ENCODE measurements at regions not wholly inside any gene's neighbourhood (a gene's known extent, or its start where the extent isn't known, plus 50 kb on each side); places are given as distances from the start of the nearest gene placed in this dataset.

- DNase-seq (ENCODE audit: low spot score): no peak
Observed at GRCh38 chr13:71082631-71083030, 784.4 kb downstream of the DACH1 start.

GRCh38 chr13:71079638-71080037, 787.4 kb downstream of the DACH1 start:
- no peak for DNase-seq (ENCODE audit: low spot score)

GRCh38 chr13:71068041-71068440, 799.0 kb downstream of the DACH1 start:
- no peak for DNase-seq (ENCODE audit: low spot score)

DNA sequence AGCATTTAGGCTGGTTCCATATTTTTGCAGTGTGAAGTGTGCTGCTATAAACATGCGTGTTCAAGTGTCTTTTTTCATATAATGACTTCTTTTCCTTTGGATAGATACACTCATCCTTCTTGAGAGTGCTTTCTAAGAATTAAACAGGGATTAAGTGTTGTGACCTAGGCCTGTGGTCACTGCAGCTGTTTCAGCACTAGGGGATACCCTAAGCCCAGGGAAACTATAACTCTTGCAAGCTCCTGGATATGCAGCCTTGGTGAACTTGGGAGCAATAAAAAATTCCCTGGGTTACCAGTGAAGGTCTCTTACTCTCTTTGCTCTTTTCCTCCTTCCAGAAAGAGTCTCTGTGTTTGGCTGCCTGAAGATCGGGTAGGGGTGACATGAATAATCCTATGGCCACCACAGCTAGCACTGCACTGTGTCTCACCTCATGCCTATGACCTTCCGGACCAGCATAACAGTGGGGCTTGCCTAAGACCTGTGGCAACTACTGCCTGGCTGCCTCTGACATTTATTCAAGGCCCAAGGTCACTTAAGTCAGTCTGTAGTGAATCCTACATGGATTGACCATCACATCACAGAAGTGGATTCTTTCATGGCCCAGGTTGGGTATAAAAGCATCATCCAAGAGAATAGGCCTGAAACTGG, 799.7 kb downstream of the DACH1 start:
- DNase-seq (ENCODE audit: low spot score): no peak

DNA sequence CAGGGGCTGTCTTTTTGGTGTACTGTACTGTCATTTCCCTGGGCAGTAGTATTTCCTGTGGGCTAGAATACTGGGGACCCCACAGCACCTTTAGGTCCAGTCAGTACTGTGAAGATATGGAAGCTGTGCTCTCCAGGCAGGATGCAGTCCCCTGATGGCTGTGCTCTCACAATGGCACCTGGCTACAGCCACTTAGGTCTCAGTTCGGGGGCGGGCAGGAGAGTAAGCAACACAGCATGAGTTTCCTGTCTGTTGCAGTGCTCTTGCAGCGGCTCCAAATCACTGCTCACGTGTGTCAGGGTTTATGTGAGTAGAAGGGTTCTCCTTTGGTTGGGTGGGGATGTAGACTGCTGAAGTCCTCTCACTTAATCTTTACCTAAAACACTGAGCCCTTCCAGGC, 810.4 kb downstream of the DACH1 start:
- DNase-seq (ENCODE audit: low spot score): no peak

GRCh38 chr13:71055644-71056043, 811.4 kb downstream of the DACH1 start:
- no peak for DNase-seq (ENCODE audit: low spot score)

DNA sequence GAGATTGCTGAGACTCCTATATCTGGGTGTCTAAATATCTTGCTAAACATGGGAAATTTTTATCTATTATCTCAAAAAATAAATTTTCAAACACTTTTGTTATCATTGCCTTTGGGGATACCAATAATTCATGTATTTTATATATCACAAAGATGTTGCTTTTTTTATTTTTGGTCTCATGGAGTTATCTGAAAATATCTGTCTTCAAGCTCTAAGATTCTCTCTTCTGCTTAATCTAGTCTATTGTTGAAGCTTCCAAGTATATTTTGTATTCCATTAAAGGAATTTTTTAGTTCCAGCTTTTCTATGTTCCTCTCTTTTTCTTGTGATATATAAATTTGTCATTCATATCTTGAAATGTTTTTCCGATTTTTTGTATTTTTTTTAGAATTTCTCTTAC, 812.0 kb downstream of the DACH1 start:
- DNase-seq (ENCODE audit: low spot score): no peak

DNA sequence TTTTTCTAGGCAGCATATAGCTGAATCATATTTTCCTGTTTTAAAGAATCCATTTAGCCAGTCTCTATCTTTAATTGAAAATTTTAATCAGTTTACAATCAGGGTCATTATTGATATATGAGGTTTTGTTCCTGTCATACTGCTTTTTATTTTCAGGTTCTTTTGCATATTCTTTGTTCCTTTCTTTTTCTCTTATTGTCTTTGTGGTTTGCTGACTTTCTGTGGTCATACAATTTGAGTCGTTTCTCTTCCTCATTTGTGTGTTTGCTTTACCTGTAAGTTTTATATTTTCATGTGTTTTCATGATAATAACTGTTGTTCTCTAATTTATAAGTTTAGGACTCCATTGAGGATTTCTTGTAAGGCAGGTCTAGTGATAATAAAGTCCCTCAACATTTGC, 812.6 kb downstream of the DACH1 start:
- DNase-seq (ENCODE audit: low spot score): no peak

- no peak for DNase-seq (ENCODE audit: low spot score)
Observed at GRCh38 chr13:71051573-71051972, 815.4 kb downstream of the DACH1 start.

DNA sequence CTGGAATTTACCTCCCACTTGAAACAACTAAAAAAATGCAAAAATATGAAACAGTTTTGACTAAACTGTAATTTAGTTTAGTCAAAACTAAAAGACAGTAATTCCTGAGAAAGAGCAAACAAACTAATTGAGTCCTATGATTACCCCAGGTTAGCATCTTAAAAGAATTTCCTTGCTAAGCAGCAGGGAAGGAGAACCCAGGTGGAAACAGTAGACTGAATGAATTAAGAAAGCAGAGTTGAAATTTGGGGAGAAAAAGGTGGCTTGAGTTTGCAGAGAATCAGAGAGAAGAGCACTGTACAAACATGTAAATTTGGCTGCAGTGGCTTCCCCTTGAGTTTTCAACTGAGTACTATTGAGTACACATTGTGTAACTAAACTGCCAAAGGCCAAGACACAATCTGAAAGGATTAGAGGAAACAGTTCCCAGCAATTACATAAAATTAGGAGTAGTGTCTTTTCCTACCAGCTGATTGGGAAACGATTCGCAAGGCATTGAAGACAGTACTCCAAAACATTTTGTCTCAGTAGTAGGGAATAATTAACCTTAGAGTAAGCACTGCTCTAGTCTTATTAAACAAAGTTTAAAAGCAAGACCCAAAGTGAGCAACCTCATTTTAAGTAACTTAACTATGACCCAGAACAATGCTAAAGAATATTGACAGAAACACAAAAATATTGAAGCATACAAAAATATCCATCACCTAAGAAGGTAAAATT, 820.5 kb downstream of the DACH1 start:
- DNase-seq (ENCODE audit: low spot score): no peak

DNA sequence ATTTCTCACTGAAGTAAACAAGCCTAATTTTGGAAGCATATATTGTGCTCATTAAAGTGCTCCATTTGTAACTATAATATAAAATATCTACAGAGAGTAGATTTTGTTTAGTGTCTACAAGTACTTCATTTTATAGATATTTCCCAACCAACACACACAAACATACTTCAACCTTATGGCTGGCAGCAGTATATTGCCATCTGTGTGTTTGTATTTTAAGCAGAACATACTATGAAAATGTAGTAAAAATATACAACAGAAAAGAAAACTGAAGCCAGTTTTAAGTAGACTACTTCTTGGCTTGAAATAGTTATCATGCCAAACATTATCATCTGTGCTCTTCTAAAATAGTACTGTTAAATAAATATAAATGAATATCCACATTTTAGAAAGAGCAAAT, 821.9 kb downstream of the DACH1 start:
- no peak for DNase-seq (ENCODE audit: low spot score)

GRCh38 chr13:71039440-71039839, 827.6 kb downstream of the DACH1 start:
- no peak for DNase-seq (ENCODE audit: low spot score)

GRCh38 chr13:71034018-71034417, 833.0 kb downstream of the DACH1 start:
- no peak for DNase-seq (ENCODE audit: low spot score)

DNA sequence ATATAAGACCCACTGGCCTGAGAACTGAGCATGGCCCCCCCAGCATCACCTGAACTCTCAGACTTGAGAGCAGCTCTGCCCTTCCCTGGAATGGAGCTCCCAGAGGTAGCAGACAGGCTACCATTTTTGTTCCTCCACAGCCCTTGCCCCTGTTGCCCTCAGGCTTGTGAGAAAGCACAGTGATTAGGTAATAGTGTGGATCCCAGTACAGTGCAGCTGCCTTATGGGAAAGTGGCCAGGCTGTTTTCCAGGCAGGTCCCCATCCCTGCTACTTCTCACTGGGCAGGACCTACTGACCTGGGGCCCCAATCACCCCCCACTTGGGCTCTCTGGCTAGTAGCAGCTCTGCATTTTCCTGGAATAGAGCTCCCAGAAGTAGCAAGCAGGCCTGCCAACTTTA, 834.0 kb downstream of the DACH1 start:
- DNase-seq (ENCODE audit: low spot score): no peak

DNA sequence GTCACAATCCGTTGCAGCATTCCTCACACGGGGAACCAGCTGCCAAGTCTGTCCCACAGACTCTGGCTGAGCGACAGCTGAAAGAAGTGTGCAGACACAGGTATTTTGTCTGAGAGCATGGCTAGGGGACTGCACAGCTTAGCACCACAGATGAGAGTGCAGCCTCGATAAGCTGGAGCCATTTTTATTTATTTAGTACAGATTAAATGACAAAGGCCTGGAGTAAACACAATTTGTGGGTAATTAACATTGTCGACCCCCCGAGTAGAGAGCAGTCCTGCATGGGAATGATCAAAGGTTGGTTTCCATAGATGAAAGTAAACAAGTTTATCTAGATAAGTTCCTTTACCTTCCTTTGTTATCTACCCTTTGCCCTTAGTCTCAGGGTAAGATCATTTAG, 836.2 kb downstream of the DACH1 start:
- no peak for DNase-seq (ENCODE audit: low spot score)

DNA sequence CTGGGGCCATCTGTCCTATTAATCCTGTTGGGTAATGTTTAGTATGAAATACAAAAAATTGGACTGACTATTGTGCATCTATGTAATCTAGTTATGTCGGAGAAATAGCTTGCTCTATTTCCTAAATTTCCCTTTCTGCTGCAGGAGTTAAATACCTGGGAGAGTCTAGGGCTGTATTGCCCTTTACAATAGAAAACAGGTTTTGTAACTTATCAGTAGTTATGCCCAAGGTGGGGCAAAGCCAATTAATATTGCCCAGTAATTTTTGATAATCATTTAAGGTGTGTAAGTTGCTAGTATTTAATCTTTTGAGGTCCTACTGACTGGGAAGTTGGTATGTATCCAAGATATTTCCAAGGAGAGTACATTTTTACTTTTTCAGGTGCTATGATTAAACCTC, 838.1 kb downstream of the DACH1 start:
- no peak for DNase-seq (ENCODE audit: low spot score)

GRCh38 chr13:71021825-71022422, 845.1 kb downstream of the DACH1 start:
- no peak for DNase-seq (ENCODE audit: low spot score)

DNA sequence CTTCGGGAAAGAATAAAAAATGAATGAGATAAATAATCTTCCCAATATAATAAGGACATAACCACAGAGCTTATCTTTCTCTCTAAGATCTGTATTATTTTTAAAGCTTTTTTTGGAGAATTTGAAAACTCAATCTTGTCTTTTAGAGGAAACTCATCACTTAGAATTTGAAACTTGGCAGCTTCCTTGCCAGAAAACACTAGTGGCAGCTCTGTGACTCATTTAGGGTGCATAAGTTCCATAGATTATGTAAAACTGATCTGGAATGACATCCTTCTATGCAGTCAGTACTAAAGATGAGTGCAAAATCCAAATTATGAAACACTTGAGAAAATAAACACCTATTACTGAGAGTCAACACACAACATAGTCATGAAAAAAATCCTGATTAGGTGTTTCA, 848.0 kb downstream of the DACH1 start:
- DNase-seq (ENCODE audit: low spot score): no peak

GRCh38 chr13:71018544-71018943, 848.5 kb downstream of the DACH1 start:
- DNase-seq (ENCODE audit: low spot score): no peak

DNA sequence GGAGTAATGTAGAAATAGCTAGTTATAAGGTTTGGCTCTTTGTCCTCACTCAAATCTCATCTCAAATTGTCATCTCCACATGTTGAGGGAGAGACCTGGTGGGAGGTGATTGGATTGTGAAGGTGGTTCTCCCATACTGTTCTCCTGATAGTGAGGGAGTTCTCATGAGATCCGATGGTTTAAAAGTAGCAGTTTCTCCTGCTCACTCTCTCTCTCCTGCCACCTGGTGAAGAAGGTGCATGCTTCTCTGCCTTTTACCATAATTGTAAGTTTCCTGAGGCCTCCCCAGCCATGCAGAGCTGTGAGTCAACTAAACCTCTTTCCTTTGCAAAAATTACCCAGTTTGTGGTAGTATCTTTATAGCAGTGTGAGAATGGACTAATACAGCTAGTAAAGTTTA, 849.4 kb downstream of the DACH1 start:
- no peak for DNase-seq (ENCODE audit: low spot score)

DNA sequence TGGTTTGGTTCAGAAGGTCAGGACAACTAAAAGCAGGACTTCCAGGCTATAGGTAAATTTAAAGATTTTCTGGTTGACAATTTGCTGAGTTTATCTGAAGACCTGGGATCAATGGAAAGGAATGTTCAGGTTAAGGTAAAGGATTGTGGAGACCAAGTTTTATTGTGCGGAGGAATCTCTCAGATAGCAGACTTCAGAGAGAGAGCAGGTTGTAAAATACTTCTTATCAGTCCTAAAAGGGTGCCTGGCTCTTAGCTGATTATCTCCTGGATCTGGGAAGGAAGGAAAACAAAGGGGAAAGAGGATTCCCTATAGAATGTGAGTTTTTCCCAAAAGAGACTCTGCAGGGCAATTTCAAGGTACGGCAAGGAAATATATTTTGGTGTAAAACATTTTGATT, 851.5 kb downstream of the DACH1 start:
- no peak for DNase-seq (ENCODE audit: low spot score)

GRCh38 chr13:71015021-71015420, 852.0 kb downstream of the DACH1 start:
- DNase-seq (ENCODE audit: low spot score): no peak

DNA sequence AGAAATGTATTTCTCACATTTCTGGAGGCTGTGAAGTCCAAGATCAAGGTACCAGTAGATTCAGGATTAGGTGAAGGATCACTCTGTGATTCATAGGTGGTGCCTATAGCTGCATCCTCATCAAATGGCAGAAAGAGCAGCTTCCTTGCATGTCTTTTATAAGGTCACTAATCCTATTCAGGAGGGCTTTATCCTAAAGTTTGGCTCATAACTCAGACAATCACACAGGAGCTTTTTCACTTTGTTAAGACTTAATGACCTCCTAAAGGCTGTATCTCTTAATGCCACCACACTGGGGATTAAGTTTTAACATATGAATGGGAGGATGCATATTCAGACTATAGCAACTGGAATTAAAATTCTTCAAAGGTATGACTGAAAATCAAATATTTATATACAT, 861.1 kb downstream of the DACH1 start:
- no peak for DNase-seq (ENCODE audit: low spot score)

DNA sequence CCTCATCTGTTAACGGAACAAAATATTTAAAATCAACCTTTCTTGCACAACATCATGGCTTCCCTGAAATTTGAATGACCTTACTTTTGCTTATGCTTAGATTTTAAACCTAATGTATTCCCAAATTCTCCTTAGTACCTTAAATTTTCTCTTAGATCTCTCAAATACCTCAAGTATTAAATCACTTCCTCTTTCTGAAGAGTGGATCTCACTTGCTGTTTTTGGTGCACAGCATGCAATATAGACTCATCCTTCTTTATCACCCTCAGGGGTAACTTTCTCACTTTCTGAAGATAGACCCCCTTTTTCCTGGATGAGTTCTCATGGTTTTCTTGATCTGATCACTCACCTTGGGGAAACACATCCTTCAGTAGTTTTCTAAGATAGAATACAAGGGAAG, 871.7 kb downstream of the DACH1 start:
- DNase-seq (ENCODE audit: low spot score): no peak

All from HuH-7.5 (cell line).